Ascending aorta (tissue), 2 donors: ENCODE measurements at regions not wholly inside any gene's neighbourhood (a gene's known extent, or its start where the extent isn't known, plus 50 kb on each side); places are given as distances from the start of the nearest gene placed in this dataset.
"Not testable (repeated sequence)": the region's sequence is repeated elsewhere in the genome, so short reads cannot be mapped to it uniquely, and the experiment has no call there.

ENCODE experiments used
- DNase-seq, 2 donors: peaks; one replicate each; pipeline ENCODE4 v3.0.0-alpha.2; 2019; ENCODE audit warnings: low spot score in 2 of 2
- H3K27ac ChIP-seq, 2 donors: fragments of 200-600 bp; sonication (generic); one replicate each; pipeline ENCODE4 v1.5.1; 2016 to 2017; ENCODE audit warnings: mild to moderate bottlenecking in 1 of 2
- H3K27me3 ChIP-seq: fragments of 200-600 bp; sonication (generic); one replicate; pipeline ENCODE4 v1.5.1; 2017
- H3K36me3 ChIP-seq, 2 donors: fragments of 200-600 bp; sonication (generic); one replicate each; pipeline ENCODE4 v1.5.1; 2016
- H3K4me1 ChIP-seq, 2 donors: fragments of 200-600 bp; sonication (generic); one replicate each; pipeline ENCODE4 v1.5.1; 2016 to 2017; ENCODE audit warnings: mild to moderate bottlenecking in 1 of 2
- H3K4me3 ChIP-seq, 2 donors: fragments of 200-600 bp; sonication (generic); one replicate each; pipeline ENCODE4 v1.5.1; 2016 to 2017; ENCODE audit warnings: mild to moderate bottlenecking in 1 of 2
- H3K9me3 ChIP-seq, 2 donors: fragments of 200-600 bp; sonication (generic); one replicate each; pipeline ENCODE4 v1.5.1; 2016
- CTCF ChIP-seq, 3 experiments: fragments of 200-600 bp in 2 of 3; fragments of 450-650 bp in 1 of 3; sonication (generic) in 2 of 3; IDR thresholded peaks; one replicate each; pipeline ENCODE4 v1.5.1; 2016 to 2019; ENCODE audit warnings: antibody characterized with exemption in 3 of 3, mild to moderate bottlenecking in 1 of 3, moderate library complexity in 1 of 3
- intact Hi-C: fragments of 100-400 bp; cut with DNase I; formaldehyde crosslinking; loops from one replicate; pipeline ENCODE4 v1.15.1; 2023

GRCh38 chr21:24552491-24552890, 1054.8 kb downstream of the MRPL39 start:
- no peak for DNase-seq
- Histone ChIP-seq H3K4me1 (no peaks in the 10 kb centered on the region), H3K9me3 (no peaks in the 10 kb centered on the region), H3K36me3 (no peaks in the 10 kb centered on the region), H3K4me3 (no peak overlapping the region), H3K27me3 (no peaks in the 10 kb centered on the region), H3K27ac (no peak overlapping the region)
- intact Hi-C loops, result no loop called here
- TF ChIP-seq CTCF (IDR thresholded peaks at IDR 0.05), result no peak

- Histone ChIP-seq H3K4me3 (no peak overlapping the region), H3K36me3 (no peaks in the 10 kb centered on the region), H3K9me3 (no peaks in the 10 kb centered on the region), H3K27me3 (no peaks in the 10 kb centered on the region), H3K4me1 (no peaks in the 10 kb centered on the region), H3K27ac (no peak overlapping the region)
- no peak for DNase-seq
- TF ChIP-seq CTCF (IDR thresholded peaks at IDR 0.05), result no peak
- intact Hi-C loops, result no loop called here
Observed at GRCh38 chr21:24545807-24546361, 1061.4 kb downstream of the MRPL39 start.

DNA sequence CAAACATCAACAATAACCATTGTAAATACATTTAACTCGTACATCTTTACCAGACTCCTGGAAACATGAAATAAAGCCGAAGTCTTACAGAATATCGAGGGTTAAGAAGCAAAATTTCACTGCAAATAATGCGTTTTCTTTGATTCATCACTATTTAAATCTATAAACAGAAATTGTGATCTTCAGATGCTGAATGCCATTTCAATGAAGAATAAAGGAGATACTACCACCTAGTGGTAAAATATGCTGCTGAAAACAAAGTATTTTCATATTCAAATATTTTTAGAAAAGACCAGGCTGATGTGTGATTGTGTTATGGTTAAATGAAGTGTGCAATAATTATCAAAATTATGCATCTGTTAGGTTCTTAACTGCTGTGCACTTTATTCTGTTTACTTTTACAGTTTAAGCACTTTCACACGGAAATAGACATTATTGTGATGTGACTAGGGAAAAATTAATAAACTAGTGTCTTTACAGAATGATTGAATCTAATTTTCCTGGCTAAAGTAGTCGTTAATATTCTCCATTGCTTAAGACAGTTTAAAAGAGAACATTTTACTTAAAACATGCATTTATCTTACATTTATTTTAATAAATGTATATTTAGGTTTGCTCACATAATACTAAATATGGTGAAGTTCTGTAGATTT, 1093.1 kb downstream of the MRPL39 start:
- Histone ChIP-seq H3K27me3 (no peaks in the 10 kb centered on the region), H3K9me3 (no peaks in the 10 kb centered on the region), H3K27ac (no peak overlapping the region), H3K4me1 (no peaks in the 10 kb centered on the region), H3K4me3 (no peak overlapping the region), H3K36me3 (no peaks in the 10 kb centered on the region)
- intact Hi-C loops, result no loop called here
- no peak for DNase-seq
- peak in 1 of 3 experiments; percentile 37 for TF ChIP-seq CTCF (IDR thresholded peaks at IDR 0.05)

- Histone ChIP-seq H3K27me3 (no peaks in the 10 kb centered on the region), H3K4me1 (no peaks in the 10 kb centered on the region), H3K36me3 (no peaks in the 10 kb centered on the region), H3K4me3 (no peak overlapping the region), H3K9me3 (no peaks in the 10 kb centered on the region), H3K27ac (no peak overlapping the region)
- DNase-seq, result no peak
- no peak for TF ChIP-seq CTCF (IDR thresholded peaks at IDR 0.05)
- intact Hi-C loops, result no loop called here
Observed at GRCh38 chr21:24509131-24509530, 1098.2 kb downstream of the MRPL39 start.

GRCh38 chr21:24486973-24487372, 1120.3 kb downstream of the MRPL39 start:
- Histone ChIP-seq H3K9me3 (no peaks in the 10 kb centered on the region), H3K4me1 (no peaks in the 10 kb centered on the region), H3K27me3 (no peaks in the 10 kb centered on the region), H3K4me3 (no peak overlapping the region), H3K36me3 (no peaks in the 10 kb centered on the region), H3K27ac (no peak overlapping the region)
- no peak for DNase-seq
- intact Hi-C loops, result no loop called here
- TF ChIP-seq CTCF (IDR thresholded peaks at IDR 0.05), result no peak

DNA sequence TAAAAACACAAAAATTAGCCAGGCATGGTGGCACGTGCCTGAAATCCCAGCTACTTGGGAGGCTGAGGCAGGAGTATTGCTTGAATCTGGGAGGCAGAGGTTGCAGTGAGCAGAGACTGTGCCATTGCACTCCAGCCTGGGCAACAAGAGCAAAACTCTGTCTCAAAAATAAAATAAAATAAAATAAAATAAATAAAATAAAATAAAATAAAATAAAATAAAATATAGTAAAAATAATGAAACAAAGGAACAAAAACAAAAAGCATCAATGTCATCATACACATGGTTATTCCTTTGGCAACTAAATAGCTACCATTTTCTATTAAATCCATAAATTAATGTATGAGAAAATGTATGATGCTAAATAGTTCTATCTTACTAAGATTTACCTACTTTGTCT, 1123.9 kb downstream of the MRPL39 start:
- DNase-seq, H3K4me1 ChIP-seq, intact Hi-C loops, H3K9me3 ChIP-seq, H3K27ac ChIP-seq, H3K36me3 ChIP-seq, H3K27me3 ChIP-seq, H3K4me3 ChIP-seq: not testable (repeated sequence)
